ENCODE measurements at regions not wholly inside any gene's neighbourhood (a gene's known extent, or its start where the extent isn't known, plus 50 kb on each side); places are given as distances from the start of the nearest gene placed in this dataset.

DNA sequence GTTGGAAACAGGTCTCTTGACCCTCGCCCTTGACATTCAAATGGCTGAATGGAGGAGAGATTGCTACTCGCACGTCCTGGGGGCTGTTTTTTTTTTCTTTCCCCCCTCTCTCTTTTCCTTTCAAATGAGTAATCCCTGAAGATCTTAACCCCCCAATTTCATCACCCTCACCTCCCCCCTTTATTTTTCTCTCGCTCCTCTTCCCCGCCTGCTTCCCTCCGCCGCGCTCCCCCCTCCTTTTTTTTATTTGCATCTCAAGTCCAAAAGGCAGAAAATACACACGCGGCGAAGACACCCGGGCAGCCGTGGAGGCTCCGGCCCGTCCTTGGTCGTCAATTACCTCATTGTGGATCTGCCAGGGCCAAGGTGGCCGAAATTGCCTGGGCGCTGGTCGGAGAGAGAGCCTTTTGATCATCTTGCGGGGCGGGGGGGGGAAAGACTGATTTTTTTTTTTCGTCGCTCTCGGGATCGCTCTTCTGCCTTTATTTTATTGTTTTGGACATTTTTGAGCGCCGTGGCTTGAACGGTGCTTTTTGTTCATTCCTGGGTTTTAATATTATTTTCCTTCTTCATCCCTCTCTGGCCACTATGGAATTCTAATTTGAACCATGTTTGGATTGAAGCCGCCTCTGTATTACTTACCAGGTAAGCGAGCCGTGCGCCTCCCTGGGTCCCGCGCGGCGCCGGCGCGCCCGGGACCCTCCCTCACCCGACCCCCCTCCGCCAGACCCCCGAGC is 57.2 kb upstream of the GSE1 start:
- H2AFZ ChIP-seq (ENCODE audit: low read depth, low read length): no peak overlapping the region
- no peaks in the 10 kb centered on the region for H3K36me3 ChIP-seq (ENCODE audit: insufficient read depth, low read length)
- peaks cover 56% of the 10 kb centered on the region for H3K4me1 ChIP-seq (ENCODE audit: insufficient read depth, low read length)
- peak overlapping the region; percentile 57 for H3K4me3 ChIP-seq (ENCODE audit: low read length)
- H3K27me3 ChIP-seq (ENCODE audit: insufficient read depth, low read length): no peaks in the 10 kb centered on the region
- H3K9me3 ChIP-seq (ENCODE audit: low read length): no peaks in the 10 kb centered on the region

DNA sequence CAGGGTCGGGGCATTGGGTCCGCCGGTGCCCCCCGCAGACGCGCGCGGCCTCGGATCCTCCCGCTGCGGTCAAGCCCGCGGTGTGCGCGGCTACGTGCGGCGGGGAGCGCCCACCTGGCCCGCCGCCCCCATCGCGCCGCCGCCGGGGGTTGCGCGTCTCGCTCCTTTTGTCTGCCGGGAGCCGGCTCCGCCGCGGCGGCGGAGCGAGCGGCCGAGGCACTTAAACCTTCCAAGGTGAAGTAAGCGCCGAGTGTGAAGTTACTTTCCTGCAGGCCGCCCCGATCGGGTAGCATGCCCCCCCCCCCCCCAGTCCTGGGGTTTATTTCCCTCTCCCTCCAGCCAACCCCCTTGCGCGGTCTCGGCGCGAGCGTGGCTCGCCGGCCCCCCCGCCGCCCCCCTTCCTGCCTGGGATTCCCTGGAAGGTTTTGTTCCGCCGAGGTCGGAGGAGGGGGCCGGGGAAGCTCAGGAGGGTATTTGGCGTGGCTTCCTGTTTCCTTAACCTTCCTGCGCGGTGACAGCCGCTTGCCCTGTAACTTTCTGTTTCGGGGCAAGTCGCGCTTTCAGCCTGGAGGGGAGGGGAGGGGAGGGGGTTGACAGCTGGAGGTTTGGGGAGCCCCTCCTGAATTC is 56.6 kb upstream of the GSE1 start:
- Histone ChIP-seq H2AFZ (ENCODE audit: low read depth, low read length) (no peak overlapping the region), H3K36me3 (ENCODE audit: insufficient read depth, low read length) (no peaks in the 10 kb centered on the region), H3K4me1 (ENCODE audit: insufficient read depth, low read length) (peaks cover 57% of the 10 kb centered on the region), H3K27me3 (ENCODE audit: insufficient read depth, low read length) (no peaks in the 10 kb centered on the region), H3K4me3 (ENCODE audit: low read length) (peak overlapping the region; percentile 57), H3K9me3 (ENCODE audit: low read length) (no peaks in the 10 kb centered on the region)

DNA sequence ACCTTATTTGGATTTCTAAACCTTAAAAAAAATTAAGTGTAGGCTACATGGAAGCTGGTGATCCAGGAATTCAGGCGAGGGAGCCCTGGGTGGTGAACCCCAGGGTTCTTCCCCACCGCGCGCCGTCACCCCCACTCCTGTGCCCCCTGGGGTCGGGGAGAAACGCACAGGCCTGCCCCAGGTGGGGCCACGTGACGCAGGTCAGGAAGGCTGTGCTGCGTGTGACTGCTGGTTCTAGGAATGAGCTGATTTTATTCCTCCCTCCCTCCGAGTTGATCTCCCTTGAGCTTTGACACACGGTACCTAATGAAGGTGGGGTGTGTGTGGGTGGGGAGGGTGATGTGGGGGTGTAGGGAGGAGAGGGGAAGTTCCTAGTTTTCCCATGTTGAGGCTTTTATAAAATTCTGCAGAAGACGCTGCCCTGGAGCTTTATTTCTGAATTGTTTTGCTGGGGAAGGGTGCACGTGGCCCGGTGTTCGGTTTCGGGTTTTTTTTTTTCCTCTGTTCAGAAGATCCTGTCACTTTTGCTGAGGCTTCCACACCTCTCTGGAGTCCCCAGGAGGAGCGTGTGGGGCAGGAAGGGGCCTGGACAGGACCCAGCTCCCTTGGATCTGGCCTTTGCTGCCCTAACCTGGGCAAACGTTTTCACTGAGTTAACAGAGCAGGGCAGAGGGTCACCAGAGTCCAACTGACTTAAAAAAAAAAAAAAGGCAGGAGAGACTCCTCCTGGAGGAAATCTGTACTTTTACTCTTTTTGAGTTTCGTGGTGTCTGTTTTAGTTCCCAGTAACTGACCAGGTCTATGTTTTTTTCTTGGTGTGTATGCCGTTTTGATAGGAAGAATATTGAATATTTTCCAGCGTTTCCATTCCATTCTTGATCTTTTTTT is 55.8 kb upstream of the GSE1 start:
- Histone ChIP-seq H3K36me3 (ENCODE audit: insufficient read depth, low read length) (no peaks in the 10 kb centered on the region), H3K27me3 (ENCODE audit: insufficient read depth, low read length) (no peaks in the 10 kb centered on the region)

DNA sequence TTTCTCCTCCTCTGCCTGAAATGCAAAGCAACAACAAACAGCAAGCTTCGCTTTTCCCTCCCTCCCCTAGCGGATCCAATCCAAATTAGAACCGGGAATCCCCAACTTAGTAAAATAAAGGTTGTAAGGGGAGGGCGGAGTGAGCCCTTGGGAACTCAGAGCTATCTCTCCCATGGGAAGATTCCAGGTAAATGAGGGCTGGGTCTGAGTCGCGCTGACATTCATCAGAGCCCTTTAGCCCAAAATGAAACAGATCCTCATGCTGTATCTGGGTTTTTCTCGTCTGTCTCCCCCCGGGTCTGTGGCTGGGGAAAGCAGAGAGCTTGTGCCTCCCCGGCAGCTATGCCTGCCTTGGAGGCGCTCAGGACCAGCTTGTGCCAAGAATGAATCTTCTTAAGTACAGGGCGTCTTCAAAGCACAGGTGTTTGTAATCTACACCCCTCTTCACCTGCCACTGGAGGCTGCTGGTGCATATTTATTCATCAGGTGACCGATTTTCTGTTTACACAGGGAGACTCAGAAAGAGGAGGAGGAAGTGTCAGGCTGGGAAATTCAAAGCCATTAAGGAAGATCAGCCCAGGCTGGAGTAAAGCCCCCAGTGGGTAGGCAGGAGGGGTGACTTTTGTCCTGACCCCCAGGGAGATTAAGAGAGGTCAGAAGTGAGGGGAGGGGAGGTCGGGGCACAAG is 55.0 kb upstream of the GSE1 start:
- H3K36me3 ChIP-seq (ENCODE audit: insufficient read depth, low read length): no peaks in the 10 kb centered on the region
- peaks cover 66% of the 10 kb centered on the region for H3K4me1 ChIP-seq (ENCODE audit: insufficient read depth, low read length)
- no peaks in the 10 kb centered on the region for H3K27me3 ChIP-seq (ENCODE audit: insufficient read depth, low read length)
- H3K4me3 ChIP-seq (ENCODE audit: low read length): peak overlapping the region; percentile 57
- no peaks in the 10 kb centered on the region for H3K9me3 ChIP-seq (ENCODE audit: low read length)
- no peak overlapping the region for H2AFZ ChIP-seq (ENCODE audit: low read depth, low read length)

More for the DNA sequence above, 55.8 kb upstream of the GSE1 start:
- Histone ChIP-seq H3K4me3 (ENCODE audit: low read length) (peak overlapping the region; percentile 57), H3K9me3 (ENCODE audit: low read length) (no peaks in the 10 kb centered on the region), H2AFZ (ENCODE audit: low read depth, low read length) (no peak overlapping the region), H3K4me1 (ENCODE audit: insufficient read depth, low read length) (peaks cover 64% of the 10 kb centered on the region)

DNA sequence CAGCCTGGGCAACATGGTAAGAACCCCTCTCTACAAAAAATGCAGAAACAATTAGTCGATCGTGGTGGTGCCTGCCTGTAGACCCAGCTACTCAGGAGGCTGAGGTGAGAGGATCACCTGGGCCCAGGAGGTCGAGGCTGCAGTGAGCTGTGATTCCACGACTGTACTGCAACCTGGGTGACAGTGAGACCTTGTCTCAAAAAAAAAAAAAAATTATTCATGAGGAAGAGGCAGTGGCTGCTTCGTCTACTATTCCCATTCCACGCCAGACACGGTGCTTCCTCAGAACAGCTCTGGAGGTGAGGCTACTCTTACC is 52.2 kb upstream of the GSE1 start:
- Histone ChIP-seq H3K4me3 (ENCODE audit: low read length) (no peak overlapping the region), H3K36me3 (ENCODE audit: insufficient read depth, low read length) (no peaks in the 10 kb centered on the region), H3K27me3 (ENCODE audit: insufficient read depth, low read length) (no peaks in the 10 kb centered on the region), H3K9me3 (ENCODE audit: low read length) (no peaks in the 10 kb centered on the region), H3K4me1 (ENCODE audit: insufficient read depth, low read length) (peaks cover 70% of the 10 kb centered on the region), H2AFZ (ENCODE audit: low read depth, low read length) (no peak overlapping the region)

DNA sequence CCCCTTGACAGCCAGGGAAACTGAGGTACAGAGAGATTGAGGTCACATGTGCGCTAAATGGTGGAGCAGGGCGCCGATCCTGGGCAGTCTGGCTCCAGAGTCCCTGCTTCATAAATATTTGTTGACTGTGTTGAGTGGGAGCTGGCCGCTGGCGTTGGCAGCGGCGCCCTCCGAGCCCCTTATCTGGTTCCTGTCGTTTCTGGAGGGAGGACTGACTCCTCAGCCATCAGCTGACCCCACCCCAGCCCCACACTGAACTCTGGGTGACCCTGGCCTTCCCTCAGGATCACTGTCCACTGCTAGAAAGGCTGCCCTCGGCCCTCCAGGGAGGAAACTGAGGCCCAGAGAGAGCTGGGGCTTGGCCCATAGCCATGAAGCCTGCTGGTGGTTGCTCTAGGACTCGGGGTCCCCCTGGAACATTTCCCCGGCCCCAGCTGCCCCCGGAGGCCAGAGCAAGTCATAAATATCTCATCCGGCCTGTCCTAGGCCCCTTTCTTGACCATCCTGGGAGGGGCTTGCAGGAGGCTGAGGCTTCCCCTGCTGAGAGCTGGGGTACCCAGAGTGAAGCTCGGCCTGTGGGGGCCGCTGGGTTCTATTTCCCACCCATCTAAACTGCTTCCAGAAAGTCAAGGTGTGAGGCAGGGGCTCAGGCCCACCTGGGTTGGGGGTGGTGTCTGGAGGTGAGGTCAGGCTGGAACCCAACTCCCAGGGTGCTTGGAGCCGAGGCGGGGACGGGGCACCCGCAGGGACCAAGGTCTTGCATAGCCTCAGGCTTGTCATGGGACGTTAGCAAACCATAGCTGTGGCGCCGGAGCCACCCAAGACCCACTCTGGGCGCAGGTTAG is 51.7 kb upstream of the GSE1 start:
- Histone ChIP-seq H3K27me3 (ENCODE audit: insufficient read depth, low read length) (no peaks in the 10 kb centered on the region), H3K4me1 (ENCODE audit: insufficient read depth, low read length) (peaks cover 76% of the 10 kb centered on the region), H3K36me3 (ENCODE audit: insufficient read depth, low read length) (no peaks in the 10 kb centered on the region), H3K4me3 (ENCODE audit: low read length) (no peak overlapping the region), H2AFZ (ENCODE audit: low read depth, low read length) (no peak overlapping the region), H3K9me3 (ENCODE audit: low read length) (no peaks in the 10 kb centered on the region)

DNA sequence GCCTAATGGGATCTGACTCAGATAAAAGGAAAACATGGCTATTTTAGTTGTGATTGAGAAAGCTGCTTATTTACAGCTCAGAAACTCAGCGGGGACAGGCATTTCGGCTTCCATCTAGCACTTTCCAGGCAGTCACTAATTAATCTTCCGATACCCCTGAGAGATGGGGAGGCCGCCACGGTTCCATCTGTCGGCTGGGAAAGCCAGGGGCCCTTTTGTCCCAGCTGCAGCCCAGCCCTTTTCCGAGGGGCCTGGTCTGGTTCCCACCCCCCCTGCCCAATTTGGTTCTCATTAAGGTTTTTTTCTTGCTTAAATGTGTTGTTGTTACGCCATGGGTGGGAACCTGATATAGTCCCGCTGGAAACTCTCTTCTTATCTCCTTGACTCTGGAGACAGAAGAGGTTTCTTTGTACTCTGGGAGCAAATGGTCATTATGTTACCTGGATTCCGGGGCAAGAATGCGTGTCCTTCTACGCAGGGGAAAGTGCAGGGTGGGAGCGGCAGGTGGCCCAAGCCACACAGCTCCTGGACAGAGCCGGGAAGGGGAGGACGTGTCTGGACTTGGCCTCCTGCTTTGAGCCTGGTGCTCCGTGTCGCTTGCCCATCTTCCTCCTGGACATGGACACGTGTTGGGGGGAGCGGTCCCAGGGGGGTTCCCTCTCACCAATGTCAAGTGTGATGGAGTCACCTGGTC is 50.9 kb upstream of the GSE1 start:
- Histone ChIP-seq H3K4me1 (ENCODE audit: insufficient read depth, low read length) (peaks cover 78% of the 10 kb centered on the region), H3K36me3 (ENCODE audit: insufficient read depth, low read length) (no peaks in the 10 kb centered on the region), H3K9me3 (ENCODE audit: low read length) (no peaks in the 10 kb centered on the region), H2AFZ (ENCODE audit: low read depth, low read length) (no peak overlapping the region), H3K4me3 (ENCODE audit: low read length) (no peak overlapping the region), H3K27me3 (ENCODE audit: insufficient read depth, low read length) (no peaks in the 10 kb centered on the region)

DNA sequence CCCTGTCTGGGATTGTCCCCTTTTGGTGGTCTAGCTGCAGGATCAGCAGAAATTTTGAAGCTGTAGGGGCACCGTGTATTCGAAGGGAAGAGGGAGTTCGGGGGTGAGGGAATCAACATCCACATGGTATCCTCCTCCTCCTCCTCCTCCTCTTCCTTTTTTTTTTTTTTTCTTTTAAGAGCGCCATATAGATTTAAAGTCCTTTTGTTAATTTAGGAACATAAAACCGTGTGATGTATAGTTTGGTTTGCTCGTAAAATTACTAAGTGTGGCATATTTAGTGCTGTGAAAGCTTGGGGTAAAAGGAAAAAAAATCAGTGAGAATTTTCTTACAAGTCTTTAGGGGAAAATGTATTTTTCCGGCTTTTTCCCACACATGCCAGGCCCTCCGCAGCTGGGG is 50.1 kb upstream of the GSE1 start:
- Histone ChIP-seq H2AFZ (ENCODE audit: low read depth, low read length) (no peak overlapping the region), H3K4me3 (ENCODE audit: low read length) (no peak overlapping the region), H3K4me1 (ENCODE audit: insufficient read depth, low read length) (peaks cover 74% of the 10 kb centered on the region), H3K27me3 (ENCODE audit: insufficient read depth, low read length) (no peaks in the 10 kb centered on the region), H3K36me3 (ENCODE audit: insufficient read depth, low read length) (no peaks in the 10 kb centered on the region), H3K9me3 (ENCODE audit: low read length) (no peaks in the 10 kb centered on the region)
